Cardiac septum (tissue), 1 donor: ENCODE measurements at regions not wholly inside any gene's neighbourhood (a gene's known extent, or its start where the extent isn't known, plus 50 kb on each side); places are given as distances from the start of the nearest gene placed in this dataset.
"Not testable (repeated sequence)": the region's sequence is repeated elsewhere in the genome, so short reads cannot be mapped to it uniquely, and the experiment has no call there.

Source experiments
- DNase-seq: peaks from one replicate; pipeline ENCODE4 v3.0.0-alpha.2; 2020; ENCODE audit warnings: low spot score
- intact Hi-C: fragments of 100-400 bp; cut with DNase I; formaldehyde crosslinking; loops from one replicate; pipeline ENCODE4 v1.14.0; 2022
- donor health status: DM: no; HTN: no; CAD: no.

- intact Hi-C loops: no loop called here
- DNase-seq: no peak
Observed at GRCh38 chr2:211174631-211175030, 618.2 kb downstream of the CPS1 start.

GRCh38 chr2:211175956-211176355, 619.6 kb downstream of the CPS1 start:
- intact Hi-C loops: no loop called here

GRCh38 chr2:211176514-211177141, 620.2 kb downstream of the CPS1 start:
- no peak for DNase-seq
- intact Hi-C loops: no loop called here

More at GRCh38 chr2:211175956-211176355, 619.6 kb downstream of the CPS1 start:
- no peak for DNase-seq

GRCh38 chr2:211181626-211182025, 625.2 kb downstream of the CPS1 start:
- DNase-seq: no peak
- intact Hi-C loops: no loop called here

GRCh38 chr2:211187602-211188001, 631.2 kb downstream of the CPS1 start:
- intact Hi-C loops: no loop called here
- DNase-seq: no peak

- intact Hi-C loops: no loop called here
Observed at GRCh38 chr2:211203986-211204385, 647.6 kb downstream of the CPS1 start.

GRCh38 chr2:211204456-211204855, 648.1 kb downstream of the CPS1 start:
- DNase-seq: no peak
- intact Hi-C loops: no loop called here

More at GRCh38 chr2:211203986-211204385, 647.6 kb downstream of the CPS1 start:
- DNase-seq: no peak

GRCh38 chr2:211204902-211205301, 648.5 kb downstream of the CPS1 start:
- intact Hi-C loops: no loop called here
- no peak for DNase-seq

GRCh38 chr2:211205358-211205757, 649.0 kb downstream of the CPS1 start:
- no peak for DNase-seq
- intact Hi-C loops: no loop called here

- intact Hi-C loops: no loop called here
- no peak for DNase-seq
Observed at GRCh38 chr2:211205836-211206235, 649.4 kb downstream of the CPS1 start.

GRCh38 chr2:211216221-211216620, 659.8 kb downstream of the CPS1 start:
- intact Hi-C loops: no loop called here
- DNase-seq: no peak

- DNase-seq, intact Hi-C loops: not testable (repeated sequence)
Observed at GRCh38 chr2:211219548-211219947, 663.1 kb downstream of the CPS1 start.

GRCh38 chr2:211225784-211226183, 669.4 kb downstream of the CPS1 start:
- intact Hi-C loops: no loop called here

GRCh38 chr2:211228559-211228958, 672.2 kb downstream of the CPS1 start:
- DNase-seq: no peak

More at GRCh38 chr2:211225784-211226183, 669.4 kb downstream of the CPS1 start:
- DNase-seq: no peak

GRCh38 chr2:211237586-211238275, 681.3 kb downstream of the CPS1 start:
- DNase-seq: no peak
- intact Hi-C loops: no loop called here

More at GRCh38 chr2:211228559-211228958, 672.2 kb downstream of the CPS1 start:
- intact Hi-C loops: no loop called here

GRCh38 chr2:211241891-211242290, 685.5 kb downstream of the CPS1 start:
- intact Hi-C loops: no loop called here
- no peak for DNase-seq

- no peak for DNase-seq
- intact Hi-C loops: no loop called here
Observed at GRCh38 chr2:211247751-211248150, 691.4 kb downstream of the CPS1 start.

- intact Hi-C loops: no loop called here
- DNase-seq: no peak
Observed at GRCh38 chr2:211248841-211249240, 692.4 kb downstream of the CPS1 start.

GRCh38 chr2:211251016-211251415, 694.6 kb downstream of the CPS1 start:
- intact Hi-C loops: no loop called here
- no peak for DNase-seq

GRCh38 chr2:211258646-211259335, 702.4 kb downstream of the CPS1 start:
- no peak for DNase-seq
- intact Hi-C loops: no loop called here
